ENCODE measurements at regions not wholly inside any gene's neighbourhood (a gene's known extent, or its start where the extent isn't known, plus 50 kb on each side); places are given as distances from the start of the nearest gene placed in this dataset.

DNA sequence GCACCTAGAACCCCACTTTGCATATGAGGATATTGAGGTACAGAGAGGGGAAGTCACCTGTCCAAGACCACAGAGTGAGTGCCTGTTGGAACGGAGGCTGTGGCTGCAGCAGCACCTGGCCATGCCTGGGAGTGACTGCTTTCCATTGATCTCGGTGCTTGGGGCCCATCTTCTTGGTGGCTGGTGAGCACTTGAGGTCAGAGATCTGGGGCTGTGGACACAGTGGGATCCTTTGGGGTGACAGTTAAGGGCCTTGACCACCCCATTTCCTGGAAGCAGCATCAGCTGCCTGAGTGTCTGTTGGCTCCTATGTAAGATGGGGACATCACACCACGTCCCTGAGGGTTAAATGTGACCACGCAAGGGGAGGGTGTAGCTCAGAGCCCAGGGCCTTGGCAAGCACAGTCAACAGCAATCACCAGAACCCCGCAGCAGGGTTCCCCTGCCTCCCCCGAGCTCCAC lies 111.7 kb downstream of the IRF8 start:
- Histone ChIP-seq H3K27me3 (ENCODE audit: low read length) (0 out of 2 replicates have a peak, but pooled peaks cover 14% of the 10 kb centered on the region), H3K4me2 (ENCODE audit: low read length) (no peak overlapping the region), H2AFZ (ENCODE audit: low read length) (no peak overlapping the region), H3K9ac (ENCODE audit: low read length) (no peak overlapping the region), H4K20me1 (ENCODE audit: low read length) (no peaks in the 10 kb centered on the region), H3K27ac (ENCODE audit: low read length) (no peak overlapping the region), H3K79me2 (ENCODE audit: low read length) (no peaks in the 10 kb centered on the region), H3K4me3 (ENCODE audit: low read length) (no peak overlapping the region), H3F3A (ENCODE audit: low read length, unreplicated experiment) (no peaks in the 10 kb centered on the region), H3K9me2 (replicated peaks; ENCODE audit: low read length) (no peaks in the 10 kb centered on the region), H3K36me3 (ENCODE audit: low read depth, low read length) (no peaks in the 10 kb centered on the region), H3K9me3 (ENCODE audit: low read length) (no peaks in the 10 kb centered on the region), H3K4me1 (ENCODE audit: insufficient read depth, low read length) (no peaks in the 10 kb centered on the region)
- intact Hi-C loops (cut with micrococcal nuclease): no loop called here
- no TSS peak for BruUV-seq (replicated peaks)
- POLR2A ChIA-PET (ENCODE audit: unreplicated experiment): no interaction called here
- no peak for TF ChIP-seq EZH2 (IDR thresholded peaks at IDR 0.05; ENCODE audit: low read length, unreplicated experiment)
- TF ChIP-seq EZH2phosphoT487 (IDR thresholded peaks at IDR 0.05; ENCODE audit: borderline replicate concordance, low read length): no peak
- TF ChIP-seq, protein P1, sequence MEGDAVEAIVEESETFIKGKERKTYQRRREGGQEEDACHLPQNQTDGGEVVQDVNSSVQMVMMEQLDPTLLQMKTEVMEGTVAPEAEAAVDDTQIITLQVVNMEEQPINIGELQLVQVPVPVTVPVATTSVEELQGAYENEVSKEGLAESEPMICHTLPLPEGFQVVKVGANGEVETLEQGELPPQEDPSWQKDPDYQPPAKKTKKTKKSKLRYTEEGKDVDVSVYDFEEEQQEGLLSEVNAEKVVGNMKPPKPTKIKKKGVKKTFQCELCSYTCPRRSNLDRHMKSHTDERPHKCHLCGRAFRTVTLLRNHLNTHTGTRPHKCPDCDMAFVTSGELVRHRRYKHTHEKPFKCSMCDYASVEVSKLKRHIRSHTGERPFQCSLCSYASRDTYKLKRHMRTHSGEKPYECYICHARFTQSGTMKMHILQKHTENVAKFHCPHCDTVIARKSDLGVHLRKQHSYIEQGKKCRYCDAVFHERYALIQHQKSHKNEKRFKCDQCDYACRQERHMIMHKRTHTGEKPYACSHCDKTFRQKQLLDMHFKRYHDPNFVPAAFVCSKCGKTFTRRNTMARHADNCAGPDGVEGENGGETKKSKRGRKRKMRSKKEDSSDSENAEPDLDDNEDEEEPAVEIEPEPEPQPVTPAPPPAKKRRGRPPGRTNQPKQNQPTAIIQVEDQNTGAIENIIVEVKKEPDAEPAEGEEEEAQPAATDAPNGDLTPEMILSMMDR (conservative IDR thresholded peaks at IDR 0.05; ENCODE audit: low read depth, low read length): no peak
- no peak for ATAC-seq
- DNase-seq: no peak
- CTCF ChIA-PET: no interaction called here

DNA sequence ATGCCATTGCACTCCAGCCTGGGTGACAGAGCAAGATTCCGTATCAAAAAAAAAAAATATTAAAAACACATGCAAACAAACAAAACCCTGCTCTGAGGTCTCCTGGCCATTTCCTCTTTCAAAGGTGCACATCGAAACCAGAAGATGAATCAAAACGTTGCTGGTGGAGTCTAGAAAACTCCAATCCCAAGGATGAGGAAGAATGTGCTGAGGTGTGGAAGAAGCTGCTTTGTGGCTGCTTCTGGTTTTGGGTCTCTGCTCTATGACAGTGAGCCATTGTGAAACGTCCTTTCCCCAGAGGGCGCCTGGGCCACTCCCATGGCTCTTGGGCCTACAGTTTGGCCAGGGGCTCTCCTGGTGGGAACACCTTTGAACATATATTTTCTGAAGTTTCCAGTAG lies 112.6 kb downstream of the IRF8 start:
- CTCF ChIA-PET: no interaction called here
- POLR2A ChIA-PET (ENCODE audit: unreplicated experiment): no interaction called here
- TF ChIP-seq EZH2phosphoT487 (IDR thresholded peaks at IDR 0.05; ENCODE audit: borderline replicate concordance, low read length) (no peak), EZH2 (IDR thresholded peaks at IDR 0.05; ENCODE audit: low read length, unreplicated experiment) (no peak)
- TF ChIP-seq, protein P1 (conservative IDR thresholded peaks at IDR 0.05; ENCODE audit: low read depth, low read length): no peak
- H4K20me1 ChIP-seq (ENCODE audit: low read length): no peaks in the 10 kb centered on the region
- H3K36me3 ChIP-seq (ENCODE audit: low read depth, low read length): no peaks in the 10 kb centered on the region
- H3K27ac ChIP-seq (ENCODE audit: low read length): no peak overlapping the region
- H3K4me2 ChIP-seq (ENCODE audit: low read length): no peak overlapping the region
- ATAC-seq (no peak), DNase-seq (no peak)
- H2AFZ ChIP-seq (ENCODE audit: low read length): no peak overlapping the region
- intact Hi-C loops (cut with micrococcal nuclease): no loop called here
- H3K4me3 ChIP-seq (ENCODE audit: low read length): no peak overlapping the region
- H3K27me3 ChIP-seq (ENCODE audit: low read length): 0 out of 2 replicates have a peak, but pooled peaks cover 11% of the 10 kb centered on the region
- H3F3A ChIP-seq (ENCODE audit: low read length, unreplicated experiment): no peaks in the 10 kb centered on the region
- H3K9me2 ChIP-seq (replicated peaks; ENCODE audit: low read length): no peaks in the 10 kb centered on the region
- BruUV-seq (replicated peaks): no TSS peak
- no peaks in the 10 kb centered on the region for H3K4me1 ChIP-seq (ENCODE audit: insufficient read depth, low read length)
- no peaks in the 10 kb centered on the region for H3K9me3 ChIP-seq (ENCODE audit: low read length)
- no peak overlapping the region for H3K9ac ChIP-seq (ENCODE audit: low read length)
- no peaks in the 10 kb centered on the region for H3K79me2 ChIP-seq (ENCODE audit: low read length)

DNA sequence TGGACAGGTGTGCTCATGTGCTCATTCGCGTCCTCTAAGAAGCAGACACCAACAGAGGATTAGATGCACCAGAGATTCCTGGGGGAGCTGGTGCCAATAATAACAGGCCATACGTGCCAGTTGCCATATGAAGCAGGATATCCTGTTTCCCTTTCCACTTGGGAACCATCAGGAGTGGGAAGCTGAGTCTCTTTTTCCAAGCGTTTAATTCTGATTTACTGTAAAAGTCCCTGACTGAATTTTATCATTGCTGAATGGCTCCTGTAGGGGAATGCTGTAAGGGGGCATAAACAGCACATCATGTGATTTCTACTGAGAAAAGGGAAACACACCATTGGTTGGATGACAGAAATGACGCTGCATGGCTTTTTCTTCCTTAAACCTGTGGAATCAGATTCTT lies 113.3 kb downstream of the IRF8 start:
- Histone ChIP-seq H3K36me3 (ENCODE audit: low read depth, low read length) (no peaks in the 10 kb centered on the region), H3K79me2 (ENCODE audit: low read length) (no peaks in the 10 kb centered on the region), H3K27ac (ENCODE audit: low read length) (no peak overlapping the region), H2AFZ (ENCODE audit: low read length) (no peak overlapping the region), H4K20me1 (ENCODE audit: low read length) (no peaks in the 10 kb centered on the region), H3K4me2 (ENCODE audit: low read length) (no peak overlapping the region), H3K4me3 (ENCODE audit: low read length) (no peak overlapping the region), H3K9me3 (ENCODE audit: low read length) (no peaks in the 10 kb centered on the region), H3K9ac (ENCODE audit: low read length) (no peak overlapping the region), H3F3A (ENCODE audit: low read length, unreplicated experiment) (no peaks in the 10 kb centered on the region), H3K27me3 (ENCODE audit: low read length) (0 out of 2 replicates have a peak, but pooled peaks cover 8% of the 10 kb centered on the region), H3K9me2 (replicated peaks; ENCODE audit: low read length) (no peaks in the 10 kb centered on the region), H3K4me1 (ENCODE audit: insufficient read depth, low read length) (no peaks in the 10 kb centered on the region)
- TF ChIP-seq EZH2phosphoT487 (IDR thresholded peaks at IDR 0.05; ENCODE audit: borderline replicate concordance, low read length): no peak
- TF ChIP-seq, protein P1 (conservative IDR thresholded peaks at IDR 0.05; ENCODE audit: low read depth, low read length): no peak
- TF ChIP-seq EZH2 (IDR thresholded peaks at IDR 0.05; ENCODE audit: low read length, unreplicated experiment): no peak
- ChIA-PET CTCF (no interaction called here), POLR2A (ENCODE audit: unreplicated experiment) (no interaction called here)
- DNase-seq (no peak), ATAC-seq (no peak)
- no TSS peak for BruUV-seq (replicated peaks)
- intact Hi-C loops (cut with micrococcal nuclease): no loop called here

Data from PC-3 (cell line).